ENCODE measurements at regions not wholly inside any gene's neighbourhood (a gene's known extent, or its start where the extent isn't known, plus 50 kb on each side); places are given as distances from the start of the nearest gene placed in this dataset.

- ChIA-PET CTCF (no interaction called here), POLR2A (no interaction called here)
- no peak for DNase-seq (ENCODE audit: extremely low spot score)
- TF ChIP-seq HDGF (IDR thresholded peaks at IDR 0.05; ENCODE audit: borderline replicate concordance) = no peak
- no peak for TF ChIP-seq SP1 (IDR thresholded peaks at IDR 0.05)
- TF ChIP-seq ZNF384 (IDR thresholded peaks at IDR 0.05) = no peak
- TF ChIP-seq ARNT (IDR thresholded peaks at IDR 0.05) = no peak
- TF ChIP-seq ELF4 (IDR thresholded peaks at IDR 0.05) = no peak
- TF ChIP-seq PKNOX1 (IDR thresholded peaks at IDR 0.05) = no peak
- no peak for TF ChIP-seq FOXM1 (IDR thresholded peaks at IDR 0.05; ENCODE audit: borderline replicate concordance)
- no peak for TF ChIP-seq BHLHE40 (IDR thresholded peaks at IDR 0.05; ENCODE audit: borderline replicate concordance)
- TF ChIP-seq CTBP1 (IDR thresholded peaks at IDR 0.05; ENCODE audit: borderline replicate concordance) = no peak
These were observed 136.8 kb upstream of the SERP2 start for GRCh38 chr13:44236801-44237207.

GRCh38 chr13:44237276-44237767 is 136.3 kb upstream of the SERP2 start:
- DNase-seq (ENCODE audit: extremely low spot score) = no peak
- ChIA-PET POLR2A (no interaction called here), CTCF (no interaction called here)
- TF ChIP-seq SUZ12 (IDR thresholded peaks at IDR 0.05) (no peak), ZNF384 (IDR thresholded peaks at IDR 0.05) (no peak)

- DNase-seq (ENCODE audit: extremely low spot score) = no peak
- ChIA-PET CTCF (no interaction called here), POLR2A (no interaction called here)
- TF ChIP-seq L3MBTL2 (conservative IDR thresholded peaks at IDR 0.05) (no peak), NFRKB (IDR thresholded peaks at IDR 0.05) (no peak), BHLHE40 (IDR thresholded peaks at IDR 0.05; ENCODE audit: borderline replicate concordance) (no peak), CTBP1 (IDR thresholded peaks at IDR 0.05; ENCODE audit: borderline replicate concordance) (no peak), SP1 (IDR thresholded peaks at IDR 0.05) (no peak), SUZ12 (IDR thresholded peaks at IDR 0.05) (no peak), ZNF384 (IDR thresholded peaks at IDR 0.05) (no peak), TARDBP (IDR thresholded peaks at IDR 0.05) (no peak), LEF1 (IDR thresholded peaks at IDR 0.05; ENCODE audit: borderline replicate concordance) (no peak), FOXA1 (IDR thresholded peaks at IDR 0.05) (no peak), ELF4 (IDR thresholded peaks at IDR 0.05) (no peak), FOXK2 (IDR thresholded peaks at IDR 0.05) (no peak), FOXM1 (IDR thresholded peaks at IDR 0.05; ENCODE audit: borderline replicate concordance) (no peak), ARNT (IDR thresholded peaks at IDR 0.05) (no peak), HDGF (IDR thresholded peaks at IDR 0.05; ENCODE audit: borderline replicate concordance) (no peak), PKNOX1 (IDR thresholded peaks at IDR 0.05) (no peak)
These were observed 135.7 kb upstream of the SERP2 start for GRCh38 chr13:44237881-44238421.

GRCh38 chr13:44240611-44241145 is 132.9 kb upstream of the SERP2 start:
- no peak for DNase-seq (ENCODE audit: extremely low spot score)
- TF ChIP-seq FOXA1 (IDR thresholded peaks at IDR 0.05) = no peak
- ChIA-PET POLR2A (interaction anchor here (1.1 kb wide), 1 partner anchor 196 kb away, joined by 3 read pairs; no protein-coding TSS in a partner anchor), CTCF (no interaction called here)

GRCh38 chr13:44241638-44242037 is 132.0 kb upstream of the SERP2 start:
- CTCF ChIA-PET = no interaction called here

GRCh38 chr13:44242766-44243165 is 130.9 kb upstream of the SERP2 start:
- ChIA-PET POLR2A (interaction anchor here (1.2 to 2.2 kb wide), 2 partner anchors 192 to 194 kb away, joined by 4 to 13 read pairs; no protein-coding TSS in a partner anchor), CTCF (interaction anchor here (0.7 to 1.4 kb wide), 2 partner anchors 191 to 198 kb away, joined by 3 to 9 read pairs; no protein-coding TSS in a partner anchor)
- no peak for DNase-seq (ENCODE audit: extremely low spot score)
- TF ChIP-seq PKNOX1 (IDR thresholded peaks at IDR 0.05) (no peak), FOXA1 (IDR thresholded peaks at IDR 0.05) (no peak), L3MBTL2 (conservative IDR thresholded peaks at IDR 0.05) (no peak), SUZ12 (IDR thresholded peaks at IDR 0.05) (no peak), NFRKB (IDR thresholded peaks at IDR 0.05) (no peak), CTBP1 (IDR thresholded peaks at IDR 0.05; ENCODE audit: borderline replicate concordance) (no peak), SP1 (IDR thresholded peaks at IDR 0.05) (no peak), FOXK2 (IDR thresholded peaks at IDR 0.05) (no peak), LEF1 (IDR thresholded peaks at IDR 0.05; ENCODE audit: borderline replicate concordance) (no peak), FOXM1 (IDR thresholded peaks at IDR 0.05; ENCODE audit: borderline replicate concordance) (no peak), ELF4 (IDR thresholded peaks at IDR 0.05) (no peak), HDGF (IDR thresholded peaks at IDR 0.05; ENCODE audit: borderline replicate concordance) (no peak), BHLHE40 (IDR thresholded peaks at IDR 0.05; ENCODE audit: borderline replicate concordance) (no peak), ZNF384 (IDR thresholded peaks at IDR 0.05) (no peak), ARNT (IDR thresholded peaks at IDR 0.05) (no peak), TARDBP (IDR thresholded peaks at IDR 0.05) (no peak)

More at GRCh38 chr13:44241638-44242037, 132.0 kb upstream of the SERP2 start:
- no peak for DNase-seq (ENCODE audit: extremely low spot score)
- TF ChIP-seq ARNT (IDR thresholded peaks at IDR 0.05) (no peak), ELF4 (IDR thresholded peaks at IDR 0.05) (no peak), SP1 (IDR thresholded peaks at IDR 0.05) (no peak)
- POLR2A ChIA-PET = interaction anchor here (1.1 kb wide), 1 partner anchor 195 kb away, joined by 3 read pairs; no protein-coding TSS in a partner anchor
